HepG2 (cell line): ENCODE measurements at regions not wholly inside any gene's neighbourhood (a gene's known extent, or its start where the extent isn't known, plus 50 kb on each side); places are given as distances from the start of the nearest gene placed in this dataset.

Experiments used
- BATF2 ChIP-seq: sonication (generic); formaldehyde crosslinking; IDR thresholded peaks from 2 replicates; pipeline ENCODE4 v1.8.0; 2022; ENCODE audit warnings: mild to moderate bottlenecking, missing genetic modification reagents, moderate library complexity
- EP300 ChIP-seq, 3 experiments: sonication (generic) in 1 of 3; formaldehyde crosslinking in 1 of 3; IDR thresholded peaks; 2 replicates each; pipeline versions ENCODE4 v1.5.1 to v1.6.1; 2011 to 2020; ENCODE audit warnings: low read depth in 2 of 3, low read length in 2 of 3, borderline replicate concordance in 1 of 3, improper control_type of control experiment in 1 of 3, mild to moderate bottlenecking in 1 of 3, missing genetic modification reagents in 1 of 3, moderate library complexity in 1 of 3
- PATZ1 ChIP-seq: sonication (generic); formaldehyde crosslinking; IDR thresholded peaks from 2 replicates; pipeline ENCODE4 v1.4.0; 2020; ENCODE audit warnings: missing genetic modification reagents
- PCBP2 ChIP-seq: fragments of 200-400 bp; formaldehyde crosslinking; optimal IDR thresholded peaks from 2 replicates; pipeline ENCODE3; 2018; ENCODE audit warnings: low read length, low read depth; ENCODE audit not compliant: poor library complexity, severe bottlenecking
- PPARG ChIP-seq: conservative IDR thresholded peaks from 2 replicates; pipeline ENCODE4 v1.6.1; 2016; ENCODE audit warnings: missing biosample characterization, missing genetic modification reagents
- RELA ChIP-seq: sonication (generic); formaldehyde crosslinking; IDR thresholded peaks from 2 replicates; pipeline ENCODE4 v1.4.0; 2020; ENCODE audit warnings: missing genetic modification reagents
- SIX1 ChIP-seq: sonication (generic); formaldehyde crosslinking; IDR thresholded peaks from 2 replicates; pipeline ENCODE4 v1.4.0; 2020; ENCODE audit warnings: missing genetic modification reagents, borderline replicate concordance
- TF ChIP-seq, protein P1 (sequence below): IDR thresholded peaks from 2 replicates; pipeline ENCODE4 v1.4.0; 2020; ENCODE audit warnings: mild to moderate bottlenecking, missing genetic modification reagents
- TF ChIP-seq, protein P2 (sequence below): sonication (generic); formaldehyde crosslinking; IDR thresholded peaks from 2 replicates; pipeline ENCODE4 v1.4.0; 2020; ENCODE audit warnings: missing genetic modification reagents

- no peak for TF ChIP-seq PATZ1 (CRISPR knock-in tag)
- TF ChIP-seq PCBP2, result no peak
- no peak for TF ChIP-seq SIX1 (CRISPR knock-in tag)
- TF ChIP-seq, protein P1, sequence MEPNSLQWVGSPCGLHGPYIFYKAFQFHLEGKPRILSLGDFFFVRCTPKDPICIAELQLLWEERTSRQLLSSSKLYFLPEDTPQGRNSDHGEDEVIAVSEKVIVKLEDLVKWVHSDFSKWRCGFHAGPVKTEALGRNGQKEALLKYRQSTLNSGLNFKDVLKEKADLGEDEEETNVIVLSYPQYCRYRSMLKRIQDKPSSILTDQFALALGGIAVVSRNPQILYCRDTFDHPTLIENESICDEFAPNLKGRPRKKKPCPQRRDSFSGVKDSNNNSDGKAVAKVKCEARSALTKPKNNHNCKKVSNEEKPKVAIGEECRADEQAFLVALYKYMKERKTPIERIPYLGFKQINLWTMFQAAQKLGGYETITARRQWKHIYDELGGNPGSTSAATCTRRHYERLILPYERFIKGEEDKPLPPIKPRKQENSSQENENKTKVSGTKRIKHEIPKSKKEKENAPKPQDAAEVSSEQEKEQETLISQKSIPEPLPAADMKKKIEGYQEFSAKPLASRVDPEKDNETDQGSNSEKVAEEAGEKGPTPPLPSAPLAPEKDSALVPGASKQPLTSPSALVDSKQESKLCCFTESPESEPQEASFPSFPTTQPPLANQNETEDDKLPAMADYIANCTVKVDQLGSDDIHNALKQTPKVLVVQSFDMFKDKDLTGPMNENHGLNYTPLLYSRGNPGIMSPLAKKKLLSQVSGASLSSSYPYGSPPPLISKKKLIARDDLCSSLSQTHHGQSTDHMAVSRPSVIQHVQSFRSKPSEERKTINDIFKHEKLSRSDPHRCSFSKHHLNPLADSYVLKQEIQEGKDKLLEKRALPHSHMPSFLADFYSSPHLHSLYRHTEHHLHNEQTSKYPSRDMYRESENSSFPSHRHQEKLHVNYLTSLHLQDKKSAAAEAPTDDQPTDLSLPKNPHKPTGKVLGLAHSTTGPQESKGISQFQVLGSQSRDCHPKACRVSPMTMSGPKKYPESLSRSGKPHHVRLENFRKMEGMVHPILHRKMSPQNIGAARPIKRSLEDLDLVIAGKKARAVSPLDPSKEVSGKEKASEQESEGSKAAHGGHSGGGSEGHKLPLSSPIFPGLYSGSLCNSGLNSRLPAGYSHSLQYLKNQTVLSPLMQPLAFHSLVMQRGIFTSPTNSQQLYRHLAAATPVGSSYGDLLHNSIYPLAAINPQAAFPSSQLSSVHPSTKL, result 0 out of 2 replicates have a peak, but pooled peaks have one; percentile 6
- TF ChIP-seq PPARG (CRISPR knock-in tag), result peak; percentile 49; the same call in 1 of the 2 replicates
- no peak for TF ChIP-seq BATF2 (CRISPR knock-in tag)
- peak in 1 of 2 experiments; percentile 45; a peak in 1 of 4 replicates for TF ChIP-seq EP300 (IDR thresholded peaks at IDR 0.05; ENCODE audit: low read depth in 2 of 2, low read length in 2 of 2)
- no peak for TF ChIP-seq EP300 (CRISPR knock-in tag; IDR thresholded peaks at IDR 0.05; ENCODE audit: borderline replicate concordance)
- TF ChIP-seq, protein P2, sequence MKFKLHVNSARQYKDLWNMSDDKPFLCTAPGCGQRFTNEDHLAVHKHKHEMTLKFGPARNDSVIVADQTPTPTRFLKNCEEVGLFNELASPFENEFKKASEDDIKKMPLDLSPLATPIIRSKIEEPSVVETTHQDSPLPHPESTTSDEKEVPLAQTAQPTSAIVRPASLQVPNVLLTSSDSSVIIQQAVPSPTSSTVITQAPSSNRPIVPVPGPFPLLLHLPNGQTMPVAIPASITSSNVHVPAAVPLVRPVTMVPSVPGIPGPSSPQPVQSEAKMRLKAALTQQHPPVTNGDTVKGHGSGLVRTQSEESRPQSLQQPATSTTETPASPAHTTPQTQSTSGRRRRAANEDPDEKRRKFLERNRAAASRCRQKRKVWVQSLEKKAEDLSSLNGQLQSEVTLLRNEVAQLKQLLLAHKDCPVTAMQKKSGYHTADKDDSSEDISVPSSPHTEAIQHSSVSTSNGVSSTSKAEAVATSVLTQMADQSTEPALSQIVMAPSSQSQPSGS, result no peak
- no peak for TF ChIP-seq RELA (CRISPR knock-in tag)
Measured at GRCh38 chr15:53851110-53851848, 91.8 kb upstream of the WDR72 start (continued).
